SH-SY5Y (cell line): ENCODE measurements at regions not wholly inside any gene's neighbourhood (a gene's known extent, or its start where the extent isn't known, plus 50 kb on each side); places are given as distances from the start of the nearest gene placed in this dataset.

ENCODE experiments used
- GATA2 ChIP-seq: IDR thresholded peaks from 2 replicates; pipeline ENCODE4 v1.6.1; 2011; ENCODE audit warnings: mild to moderate bottlenecking, low read depth, low read length
- GATA3 ChIP-seq: IDR thresholded peaks from 2 replicates; pipeline ENCODE4 v1.6.1; 2011; ENCODE audit warnings: low read depth, mild to moderate bottlenecking, low read length, moderate library complexity

DNA sequence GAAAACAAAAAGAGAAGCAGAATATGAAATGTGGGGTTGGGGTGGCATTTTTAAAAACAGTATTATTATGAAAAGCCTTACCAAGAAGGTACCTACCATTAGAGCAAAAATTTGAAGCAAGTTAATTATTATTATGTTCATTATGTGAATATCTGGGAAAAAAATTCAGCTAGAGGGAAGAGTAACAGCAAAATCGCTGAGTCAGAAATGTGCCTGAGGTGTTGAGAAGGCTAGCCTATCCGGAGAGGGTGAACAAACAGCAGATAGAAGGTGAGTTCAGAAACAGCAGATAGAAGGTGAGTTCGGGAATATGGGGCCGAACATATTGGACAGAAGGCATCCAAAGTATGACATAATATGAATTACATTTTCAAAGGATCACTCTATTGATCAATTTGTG, 536.8 kb upstream of the ANO5 start:
- no peak for TF ChIP-seq GATA2
- TF ChIP-seq GATA3 = no peak
